GM12878 (cell line): ENCODE measurements at regions not wholly inside any gene's neighbourhood (a gene's known extent, or its start where the extent isn't known, plus 50 kb on each side); places are given as distances from the start of the nearest gene placed in this dataset.

Experiments used
- ATAC-seq: fragments of 200-7000 bp; cut with Tn5 transposase; 3 replicates; pipeline ENCODE4 v1.9.1; 2020; ENCODE audit warnings: mild to moderate bottlenecking, moderate library complexity
- BruUV-seq: library from RNA; stranded (reverse); fragments of 400-500 nt; replicated peaks from 2 replicates; lab custom pipeline; 2021; lab: Mats Ljungman, UMichigan
- CTCF ChIA-PET: fragments of 300-600 bp; sonication (Branson Sonifier 250); formaldehyde crosslinking; extraction: SDS; loops from one replicate; lab custom pipeline; 2021; ENCODE audit warnings: inconsistent platforms; lab: Yijun Ruan, JAX
- POLR2A ChIA-PET: fragments of 350-600 bp; formaldehyde crosslinking; extraction: SDS; loops from one replicate; lab custom pipeline; 2021; ENCODE audit warnings: inconsistent platforms; lab: Charles Lee
- RAD21 ChIA-PET: fragments of 300-600 bp; sonication (Branson Sonifier 250); formaldehyde crosslinking; loops from one replicate; lab custom pipeline; 2023; ENCODE audit warnings: antibody characterized with exemption; ENCODE audit not compliant: unreplicated experiment; lab: Charles Lee
- SMC1A ChIA-PET: fragments of 300-600 bp; sonication (Branson Sonifier 250); formaldehyde crosslinking; loops from one replicate; lab custom pipeline; 2023; ENCODE audit not compliant: unreplicated experiment, uncharacterized antibody; lab: Charles Lee
- DNase-seq: peaks from one replicate; pipeline ENCODE4 v3.0.0-alpha.2; 2011; ENCODE audit warnings: low read depth, low spot score
- FAIRE-seq: peaks from 3 replicates; lab custom pipeline; 2011; peaks lifted over from hg19 to GRCh38; lab: Jason Lieb, UNC
- H2AFZ ChIP-seq: 2 replicates; pipeline ENCODE4 v1.6.0; 2011; ENCODE audit warnings: low read depth, low read length, control low read depth; ENCODE audit not compliant: control insufficient read depth
- H3K27ac ChIP-seq: 2 replicates; pipeline ENCODE4 v1.5.1; 2011; ENCODE audit warnings: control low read depth; ENCODE audit not compliant: control insufficient read depth, insufficient read depth
- H3K27me3 ChIP-seq, 2 experiments: replicated peaks in 1 of 2; 2 replicates each; pipeline versions ENCODE4 v1.6.0 to v1.6.1; 2011; ENCODE audit warnings: low read length in 1 of 2; ENCODE audit not compliant: control insufficient read depth in 2 of 2, insufficient read depth in 2 of 2
- H3K36me3 ChIP-seq, 2 experiments: 2 replicates each; pipeline ENCODE4 v1.5.1; 2011; ENCODE audit warnings: low read length in 1 of 2; ENCODE audit not compliant: control insufficient read depth in 2 of 2, insufficient read depth in 2 of 2
- H3K4me1 ChIP-seq: 2 replicates; pipeline ENCODE4 v1.6.1; 2011; ENCODE audit warnings: mild to moderate bottlenecking, low read length, moderate library complexity, mixed read lengths; ENCODE audit not compliant: control insufficient read depth, insufficient read depth
- H3K4me2 ChIP-seq: 2 replicates; pipeline ENCODE4 v1.6.0; 2011; ENCODE audit warnings: control low read depth; ENCODE audit not compliant: control insufficient read depth, insufficient read depth
- H3K4me3 ChIP-seq: fragments of 200-600 bp; sonication (generic); 2 replicates; pipeline ENCODE4 v1.5.1; 2016
- H3K79me2 ChIP-seq: 2 replicates; pipeline ENCODE4 v1.6.0; 2011; ENCODE audit warnings: low read length; ENCODE audit not compliant: control insufficient read depth, insufficient read depth
- H3K9ac ChIP-seq: 2 replicates; pipeline ENCODE4 v1.8.0; 2011; ENCODE audit warnings: low read length, control low read depth, mixed read lengths; ENCODE audit not compliant: control insufficient read depth, insufficient read depth
- H3K9me3 ChIP-seq: replicated peaks from 3 replicates; pipeline ENCODE4 v1.5.1; 2011; ENCODE audit warnings: mild to moderate bottlenecking, low read length; ENCODE audit not compliant: control insufficient read depth, insufficient read depth
- H4K20me1 ChIP-seq: 2 replicates; pipeline ENCODE4 v1.6.0; 2011; ENCODE audit not compliant: control insufficient read depth, insufficient read depth
- EED ChIP-seq: sonication (generic); IDR thresholded peaks from 2 replicates; pipeline ENCODE4 v1.6.1; 2016; ENCODE audit warnings: antibody characterized with exemption, low read depth
- IKZF1 ChIP-seq: fragments of 450-650 bp; conservative IDR thresholded peaks from 2 replicates; pipeline ENCODE4 v1.6.1; 2017; ENCODE audit warnings: antibody characterized with exemption, mild to moderate bottlenecking
- MYB ChIP-seq: fragments of 150-350 bp; IDR thresholded peaks from 2 replicates; pipeline ENCODE4 v1.6.1; 2014; ENCODE audit warnings: mild to moderate bottlenecking, low read depth, low read length, borderline replicate concordance
- MYC ChIP-seq: IDR thresholded peaks from 2 replicates; pipeline ENCODE4 v1.6.1; 2011; ENCODE audit warnings: mild to moderate bottlenecking, low read length, moderate library complexity, inconsistent platforms; ENCODE audit not compliant: insufficient read depth, insufficient replicate concordance, insufficient read length, severe bottlenecking
- NR2C2 ChIP-seq: IDR thresholded peaks from 2 replicates; pipeline ENCODE4 v1.6.1; 2011; ENCODE audit warnings: borderline replicate concordance, low read depth; ENCODE audit not compliant: control insufficient read depth, insufficient read length
- RFX5 ChIP-seq: IDR thresholded peaks from 2 replicates; pipeline ENCODE4 v1.6.1; 2011; ENCODE audit warnings: low read depth, low read length, improper control_type of control experiment
- SREBF1 ChIP-seq: IDR thresholded peaks from 2 replicates; pipeline ENCODE4 v1.6.1; 2012; ENCODE audit warnings: mild to moderate bottlenecking, low read length
- TCF12 ChIP-seq: IDR thresholded peaks from 2 replicates; pipeline ENCODE4 v1.6.1; 2011; ENCODE audit warnings: low read depth, mild to moderate bottlenecking, low read length
- WRNIP1 ChIP-seq: IDR thresholded peaks from 2 replicates; pipeline ENCODE4 v1.6.1; 2011; ENCODE audit warnings: low read depth, low read length, improper control_type of control experiment, borderline replicate concordance
- ZNF24 ChIP-seq: fragments of 450-650 bp; IDR thresholded peaks from 2 replicates; pipeline ENCODE4 v1.6.1; 2017; ENCODE audit warnings: antibody characterized with exemption, mild to moderate bottlenecking
- in situ Hi-C: fragments of 300-500 bp; cut with MboI; formaldehyde crosslinking; loops from 9 replicates; pipeline ENCODE4 v1.14.3; 2018; ENCODE audit warnings: mixed read lengths
- intact Hi-C: fragments of 100-400 bp; cut with micrococcal nuclease; formaldehyde crosslinking; loops from one replicate; pipeline ENCODE4 v1.14.2; 2022; ENCODE audit not compliant: unreplicated experiment
- TF ChIP-seq, protein P1 (sequence below): fragments of 450-650 bp; IDR thresholded peaks from 2 replicates; pipeline ENCODE4 v1.6.1; 2016; ENCODE audit warnings: mild to moderate bottlenecking
- TF ChIP-seq, protein P2 (sequence below): fragments of 450-650 bp; formaldehyde crosslinking; IDR thresholded peaks from 2 replicates; pipeline ENCODE4 v1.5.0; 2022; ENCODE audit warnings: mild to moderate bottlenecking, missing genetic modification characterization
- TF ChIP-seq, protein P3 (sequence below): fragments of 450-650 bp; IDR thresholded peaks from 2 replicates; pipeline ENCODE4 v1.6.1; 2017; ENCODE audit warnings: mild to moderate bottlenecking

DNA sequence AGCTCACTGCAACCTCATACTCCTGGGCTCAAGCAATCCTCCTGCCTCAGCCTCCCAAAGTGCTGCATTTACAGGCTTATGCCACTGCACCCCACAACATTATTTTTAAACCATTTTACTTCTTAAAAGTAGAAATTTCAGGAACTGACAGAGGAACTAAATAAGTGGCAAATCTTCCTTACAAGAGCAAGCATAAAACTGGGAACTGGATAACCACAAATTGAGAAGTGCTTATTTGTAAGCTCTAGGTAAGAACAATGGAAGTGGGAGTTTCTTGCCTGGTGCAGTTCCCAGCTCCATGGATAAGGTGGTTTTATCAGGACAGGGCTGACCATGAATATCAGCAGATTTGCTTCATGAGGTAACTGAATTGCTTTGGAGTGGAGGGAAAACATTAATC, 655.2 kb downstream of the DIPK2A start:
- intact Hi-C loops: no loop called here
- no peak for ATAC-seq
- POLR2A ChIA-PET: no interaction called here
- no peaks in the 10 kb centered on the region for H3K79me2 ChIP-seq
- BruUV-seq: no TSS peak
- FAIRE-seq: no peak
- H3K27me3 ChIP-seq: no peaks in the 10 kb centered on the region
- no peak overlapping the region for H3K4me2 ChIP-seq
- H3K36me3 ChIP-seq: no peaks in the 10 kb centered on the region
- no peak overlapping the region for H2AFZ ChIP-seq
- SMC1A ChIA-PET: no interaction called here
- H3K27ac ChIP-seq: no peak overlapping the region
- TF ChIP-seq TCF12 (no peak), MYB (no peak), SREBF1 (no peak), NR2C2 (no peak), EED (no peak), WRNIP1 (no peak), RFX5 (no peak), IKZF1 (no peak), ZNF24 (no peak), MYC (no peak)
- TF ChIP-seq, protein P1, sequence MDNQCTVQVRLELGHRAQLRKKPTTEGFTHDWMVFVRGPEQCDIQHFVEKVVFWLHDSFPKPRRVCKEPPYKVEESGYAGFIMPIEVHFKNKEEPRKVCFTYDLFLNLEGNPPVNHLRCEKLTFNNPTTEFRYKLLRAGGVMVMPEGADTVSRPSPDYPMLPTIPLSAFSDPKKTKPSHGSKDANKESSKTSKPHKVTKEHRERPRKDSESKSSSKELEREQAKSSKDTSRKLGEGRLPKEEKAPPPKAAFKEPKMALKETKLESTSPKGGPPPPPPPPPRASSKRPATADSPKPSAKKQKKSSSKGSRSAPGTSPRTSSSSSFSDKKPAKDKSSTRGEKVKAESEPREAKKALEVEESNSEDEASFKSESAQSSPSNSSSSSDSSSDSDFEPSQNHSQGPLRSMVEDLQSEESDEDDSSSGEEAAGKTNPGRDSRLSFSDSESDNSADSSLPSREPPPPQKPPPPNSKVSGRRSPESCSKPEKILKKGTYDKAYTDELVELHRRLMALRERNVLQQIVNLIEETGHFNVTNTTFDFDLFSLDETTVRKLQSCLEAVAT: no peak
- TF ChIP-seq, protein P2, sequence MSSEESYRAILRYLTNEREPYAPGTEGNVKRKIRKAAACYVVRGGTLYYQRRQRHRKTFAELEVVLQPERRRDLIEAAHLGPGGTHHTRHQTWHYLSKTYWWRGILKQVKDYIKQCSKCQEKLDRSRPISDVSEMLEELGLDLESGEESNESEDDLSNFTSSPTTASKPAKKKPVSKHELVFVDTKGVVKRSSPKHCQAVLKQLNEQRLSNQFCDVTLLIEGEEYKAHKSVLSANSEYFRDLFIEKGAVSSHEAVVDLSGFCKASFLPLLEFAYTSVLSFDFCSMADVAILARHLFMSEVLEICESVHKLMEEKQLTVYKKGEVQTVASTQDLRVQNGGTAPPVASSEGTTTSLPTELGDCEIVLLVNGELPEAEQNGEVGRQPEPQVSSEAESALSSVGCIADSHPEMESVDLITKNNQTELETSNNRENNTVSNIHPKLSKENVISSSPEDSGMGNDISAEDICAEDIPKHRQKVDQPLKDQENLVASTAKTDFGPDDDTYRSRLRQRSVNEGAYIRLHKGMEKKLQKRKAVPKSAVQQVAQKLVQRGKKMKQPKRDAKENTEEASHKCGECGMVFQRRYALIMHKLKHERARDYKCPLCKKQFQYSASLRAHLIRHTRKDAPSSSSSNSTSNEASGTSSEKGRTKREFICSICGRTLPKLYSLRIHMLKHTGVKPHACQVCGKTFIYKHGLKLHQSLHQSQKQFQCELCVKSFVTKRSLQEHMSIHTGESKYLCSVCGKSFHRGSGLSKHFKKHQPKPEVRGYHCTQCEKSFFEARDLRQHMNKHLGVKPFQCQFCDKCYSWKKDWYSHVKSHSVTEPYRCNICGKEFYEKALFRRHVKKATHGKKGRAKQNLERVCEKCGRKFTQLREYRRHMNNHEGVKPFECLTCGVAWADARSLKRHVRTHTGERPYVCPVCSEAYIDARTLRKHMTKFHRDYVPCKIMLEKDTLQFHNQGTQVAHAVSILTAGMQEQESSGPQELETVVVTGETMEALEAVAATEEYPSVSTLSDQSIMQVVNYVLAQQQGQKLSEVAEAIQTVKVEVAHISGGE: no peak
- TF ChIP-seq, protein P3, sequence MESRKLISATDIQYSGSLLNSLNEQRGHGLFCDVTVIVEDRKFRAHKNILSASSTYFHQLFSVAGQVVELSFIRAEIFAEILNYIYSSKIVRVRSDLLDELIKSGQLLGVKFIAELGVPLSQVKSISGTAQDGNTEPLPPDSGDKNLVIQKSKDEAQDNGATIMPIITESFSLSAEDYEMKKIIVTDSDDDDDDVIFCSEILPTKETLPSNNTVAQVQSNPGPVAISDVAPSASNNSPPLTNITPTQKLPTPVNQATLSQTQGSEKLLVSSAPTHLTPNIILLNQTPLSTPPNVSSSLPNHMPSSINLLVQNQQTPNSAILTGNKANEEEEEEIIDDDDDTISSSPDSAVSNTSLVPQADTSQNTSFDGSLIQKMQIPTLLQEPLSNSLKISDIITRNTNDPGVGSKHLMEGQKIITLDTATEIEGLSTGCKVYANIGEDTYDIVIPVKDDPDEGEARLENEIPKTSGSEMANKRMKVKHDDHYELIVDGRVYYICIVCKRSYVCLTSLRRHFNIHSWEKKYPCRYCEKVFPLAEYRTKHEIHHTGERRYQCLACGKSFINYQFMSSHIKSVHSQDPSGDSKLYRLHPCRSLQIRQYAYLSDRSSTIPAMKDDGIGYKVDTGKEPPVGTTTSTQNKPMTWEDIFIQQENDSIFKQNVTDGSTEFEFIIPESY: no peak
- TF ChIP-seq, all 136 proteins: peak for 0
- RAD21 ChIA-PET: no interaction called here
- CTCF ChIA-PET: no interaction called here
- H3K9me3 ChIP-seq: no peaks in the 10 kb centered on the region
- no peak overlapping the region for H3K4me3 ChIP-seq
- H3K4me1 ChIP-seq: no peaks in the 10 kb centered on the region
- H4K20me1 ChIP-seq: no peaks in the 10 kb centered on the region
- in situ Hi-C loops: no loop called here
- no peak for DNase-seq
- no peak overlapping the region for H3K9ac ChIP-seq
